Naive thymus-derived CD8-positive, alpha-beta T cell (primary cell): ENCODE measurements at regions not wholly inside any gene's neighbourhood (a gene's known extent, or its start where the extent isn't known, plus 50 kb on each side); places are given as distances from the start of the nearest gene placed in this dataset.
"Not testable (repeated sequence)": the region's sequence is repeated elsewhere in the genome, so short reads cannot be mapped to it uniquely, and the experiment has no call there.

Experiments
- ATAC-seq, 2 donors: fragments of 150-1000 bp; cut with Tn5 transposase in 1 of 2; sonication (Bioruptor Pico), chemical (Tn5 transposase) in 1 of 2; 1 replicate in 1 of 2; 2 replicates in 1 of 2; pipeline ENCODE4 v1.10.0; 2021; ENCODE audit warnings: mild to moderate bottlenecking in 2 of 2, moderate library complexity in 2 of 2
- POLR2A ChIA-PET: fragments of 350-600 bp; sonication (Branson Sonifier 250); formaldehyde crosslinking; loops from one replicate; lab custom pipeline; 2021; ENCODE audit warnings: antibody characterized with exemption; lab: Charles Lee
- DNase-seq, 10 donors: peaks; one replicate each; pipeline versions ENCODE4 v3.0.0 to v3.0.0-alpha.2; 2020 to 2022
- H3K27ac Mint-ChIP-seq, 10 donors: one replicate each; pipeline ENCODE4 v1.8.0; 2020 to 2022; ENCODE audit warnings: mild to moderate bottlenecking in 10 of 10, mixed read lengths in 10 of 10, moderate library complexity in 4 of 10, inconsistent platforms in 1 of 10
- H3K27me3 Mint-ChIP-seq, 5 donors: one replicate each; pipeline ENCODE4 v1.8.0; 2021 to 2022; ENCODE audit warnings: mixed read lengths in 5 of 5
- H3K36me3 Mint-ChIP-seq, 3 donors: one replicate each; pipeline ENCODE4 v1.8.0; 2020 to 2022; ENCODE audit warnings: mixed read lengths in 3 of 3, mild to moderate bottlenecking in 2 of 3, inconsistent platforms in 1 of 3
- H3K4me1 Mint-ChIP-seq, 4 donors: one replicate each; pipeline ENCODE4 v1.8.0; 2021 to 2022; ENCODE audit warnings: mixed read lengths in 4 of 4
- H3K4me3 Mint-ChIP-seq, 10 donors: one replicate each; pipeline ENCODE4 v1.8.0; 2020 to 2022; ENCODE audit warnings: mild to moderate bottlenecking in 10 of 10, mixed read lengths in 10 of 10, moderate library complexity in 6 of 10, inconsistent platforms in 1 of 10
- H3K9me3 Mint-ChIP-seq, 9 donors: one replicate each; pipeline ENCODE4 v1.8.0; 2020 to 2022; ENCODE audit warnings: mixed read lengths in 9 of 9, mild to moderate bottlenecking in 3 of 9, inconsistent platforms in 1 of 9, moderate library complexity in 1 of 9

DNA sequence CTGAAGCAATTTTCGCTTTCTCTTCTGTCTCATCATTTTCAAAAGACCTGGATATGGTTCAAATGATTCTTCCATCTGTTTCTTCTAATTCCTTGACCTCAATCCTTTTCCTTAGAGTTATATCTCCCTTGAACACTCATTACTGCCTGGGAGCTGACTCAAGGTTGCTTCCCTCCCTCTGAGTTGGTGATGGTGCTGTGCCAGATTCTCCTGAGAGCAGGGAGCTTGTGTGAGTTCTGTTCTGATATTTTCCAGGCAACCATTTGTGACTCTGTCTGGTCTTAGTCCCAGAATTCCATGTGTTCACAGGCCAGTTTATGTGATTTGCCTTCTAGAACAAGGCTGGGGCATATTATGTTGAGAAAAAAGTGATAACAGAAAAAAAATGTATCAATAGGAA, 505.1 kb upstream of the SYT1 start:
- ATAC-seq (no peak), DNase-seq (no peak)
- Mint-ChIP-seq H3K9me3 (peaks cover 0 to 7% (median 0%) of the 10 kb centered on the region in 9 donors), H3K27ac (no peak overlapping the region), H3K4me3 (no peak overlapping the region), H3K27me3 (no peaks in the 10 kb centered on the region), H3K4me1 (no peaks in the 10 kb centered on the region), H3K36me3 (no peaks in the 10 kb centered on the region)
- POLR2A ChIA-PET = no interaction called here

GRCh38 chr12:78361683-78362082, 502.9 kb upstream of the SYT1 start:
- Mint-ChIP-seq H3K4me3 (no peak overlapping the region), H3K36me3 (no peaks in the 10 kb centered on the region), H3K4me1 (no peaks in the 10 kb centered on the region), H3K27me3 (no peaks in the 10 kb centered on the region), H3K9me3 (peaks cover 0 to 18% (median 0%) of the 10 kb centered on the region in 9 donors), H3K27ac (no peak overlapping the region)
- ATAC-seq (no peak), DNase-seq (no peak)
- POLR2A ChIA-PET = no interaction called here

- H3K27ac Mint-ChIP-seq = no peak overlapping the region
- no peak overlapping the region for H3K4me3 Mint-ChIP-seq
- no peaks in the 10 kb centered on the region for H3K27me3 Mint-ChIP-seq
- no peaks in the 10 kb centered on the region for H3K36me3 Mint-ChIP-seq
- ATAC-seq = no peak
- no peak for DNase-seq
- POLR2A ChIA-PET = no interaction called here
- peaks cover 0 to 24% (median 8%) of the 10 kb centered on the region in 9 donors for H3K9me3 Mint-ChIP-seq
- no peaks in the 10 kb centered on the region for H3K4me1 Mint-ChIP-seq
These were observed 493.3 kb upstream of the SYT1 start for GRCh38 chr12:78371284-78371683.

- no peak for ATAC-seq
- Mint-ChIP-seq H3K4me3 (no peak overlapping the region), H3K9me3 (peaks cover 0 to 37% (median 19%) of the 10 kb centered on the region in 9 donors), H3K27me3 (no peaks in the 10 kb centered on the region), H3K4me1 (no peaks in the 10 kb centered on the region), H3K36me3 (peaks cover 0 to 11% (median 0%) of the 10 kb centered on the region in 3 donors), H3K27ac (no peak overlapping the region)
- DNase-seq = no peak
- POLR2A ChIA-PET = no interaction called here
These were observed 489.1 kb upstream of the SYT1 start for GRCh38 chr12:78375461-78375860.

DNA sequence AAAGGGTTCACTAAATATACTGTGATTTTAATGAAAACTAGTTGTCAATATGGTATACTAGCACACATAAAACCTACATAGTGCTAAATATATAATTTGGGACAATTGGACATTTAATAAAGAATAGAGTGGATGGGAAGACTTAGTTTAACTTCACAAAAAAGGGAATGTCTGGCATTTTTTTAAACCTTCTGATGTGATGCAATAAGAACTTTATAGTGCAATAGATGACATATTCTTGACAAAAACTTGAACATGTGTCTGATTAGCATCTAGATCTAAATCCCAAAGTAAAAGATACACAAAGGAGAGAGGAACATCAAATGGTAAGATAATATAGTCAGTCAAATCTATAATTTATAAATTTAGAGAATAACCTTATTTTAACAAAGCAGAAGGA, 488.3 kb upstream of the SYT1 start:
- Mint-ChIP-seq H3K4me3 (no peak overlapping the region), H3K36me3 (peaks cover 0 to 11% (median 0%) of the 10 kb centered on the region in 3 donors), H3K9me3 (peaks cover 0 to 34% (median 17%) of the 10 kb centered on the region in 9 donors), H3K27ac (no peak overlapping the region), H3K27me3 (no peaks in the 10 kb centered on the region), H3K4me1 (no peaks in the 10 kb centered on the region)
- ATAC-seq (no peak), DNase-seq (no peak)
- POLR2A ChIA-PET = no interaction called here

DNA sequence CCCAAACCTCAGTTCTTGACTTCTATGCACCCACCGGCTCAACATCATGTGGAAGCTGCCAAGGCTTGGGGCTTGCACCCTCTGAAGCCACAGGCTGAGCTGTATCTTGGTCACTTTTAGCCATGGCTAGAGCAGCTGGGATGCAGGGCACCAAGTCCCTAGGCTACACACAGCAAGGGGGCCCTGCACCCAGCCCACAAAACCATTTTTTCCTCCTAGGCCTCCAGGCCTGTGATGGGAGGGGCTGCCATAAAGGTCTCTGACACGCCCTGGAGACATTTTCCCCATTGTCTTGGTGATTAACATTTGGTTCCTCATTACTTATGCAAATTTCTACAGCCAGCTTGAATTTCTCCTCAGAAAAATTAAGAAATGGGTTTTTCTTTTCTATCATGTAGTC, 485.5 kb upstream of the SYT1 start:
- POLR2A ChIA-PET, DNase-seq, H3K27ac Mint-ChIP-seq, H3K4me1 Mint-ChIP-seq, H3K27me3 Mint-ChIP-seq, ATAC-seq, H3K4me3 Mint-ChIP-seq: not testable (repeated sequence)
- Mint-ChIP-seq H3K36me3 (peaks cover 0 to 11% (median 0%) of the 10 kb centered on the region in 3 donors), H3K9me3 (peaks cover 0 to 51% (median 21%) of the 10 kb centered on the region in 9 donors)

- Mint-ChIP-seq H3K9me3 (peaks cover 0 to 46% (median 17%) of the 10 kb centered on the region in 9 donors), H3K4me1 (no peaks in the 10 kb centered on the region), H3K27ac (no peak overlapping the region), H3K36me3 (peaks cover 0 to 11% (median 0%) of the 10 kb centered on the region in 3 donors), H3K4me3 (no peak overlapping the region), H3K27me3 (no peaks in the 10 kb centered on the region)
- ATAC-seq (no peak), DNase-seq (no peak)
- POLR2A ChIA-PET = no interaction called here
These were observed 481.2 kb upstream of the SYT1 start for GRCh38 chr12:78383414-78383813.

- no peak overlapping the region for H3K27ac Mint-ChIP-seq
- peaks cover 0 to 34% (median 7%) of the 10 kb centered on the region in 9 donors for H3K9me3 Mint-ChIP-seq
- no peaks in the 10 kb centered on the region for H3K27me3 Mint-ChIP-seq
- H3K4me1 Mint-ChIP-seq = no peaks in the 10 kb centered on the region
- no peak for DNase-seq
- POLR2A ChIA-PET = no interaction called here
- no peak overlapping the region for H3K4me3 Mint-ChIP-seq
- no peak for ATAC-seq
- peaks cover 0 to 8% (median 0%) of the 10 kb centered on the region in 3 donors for H3K36me3 Mint-ChIP-seq
These were observed 480.0 kb upstream of the SYT1 start for GRCh38 chr12:78384541-78384940.

- POLR2A ChIA-PET = no interaction called here
- ATAC-seq (no peak), DNase-seq (no peak)
- H3K4me1 Mint-ChIP-seq = no peaks in the 10 kb centered on the region
- peaks cover 0 to 27% (median 4%) of the 10 kb centered on the region in 9 donors for H3K9me3 Mint-ChIP-seq
- no peak overlapping the region for H3K4me3 Mint-ChIP-seq
- H3K27ac Mint-ChIP-seq = no peak overlapping the region
- no peaks in the 10 kb centered on the region for H3K36me3 Mint-ChIP-seq
- no peaks in the 10 kb centered on the region for H3K27me3 Mint-ChIP-seq
These were observed 479.0 kb upstream of the SYT1 start for GRCh38 chr12:78385541-78385940.

GRCh38 chr12:78386871-78387270, 477.7 kb upstream of the SYT1 start:
- H3K27me3 Mint-ChIP-seq = no peaks in the 10 kb centered on the region
- no peaks in the 10 kb centered on the region for H3K4me1 Mint-ChIP-seq
- H3K36me3 Mint-ChIP-seq = no peaks in the 10 kb centered on the region
- POLR2A ChIA-PET = no interaction called here
- no peak overlapping the region for H3K4me3 Mint-ChIP-seq
- no peak for ATAC-seq
- peaks cover 0 to 22% (median 4%) of the 10 kb centered on the region in 9 donors for H3K9me3 Mint-ChIP-seq
- no peak for DNase-seq
- no peak overlapping the region for H3K27ac Mint-ChIP-seq

GRCh38 chr12:78387721-78388120, 476.9 kb upstream of the SYT1 start:
- H3K27me3 Mint-ChIP-seq = no peaks in the 10 kb centered on the region
- peaks cover 0 to 21% (median 2%) of the 10 kb centered on the region in 9 donors for H3K9me3 Mint-ChIP-seq
- H3K36me3 Mint-ChIP-seq = no peaks in the 10 kb centered on the region
- POLR2A ChIA-PET = no interaction called here
- no peaks in the 10 kb centered on the region for H3K4me1 Mint-ChIP-seq
- H3K27ac Mint-ChIP-seq = no peak overlapping the region
- DNase-seq (no peak), ATAC-seq (no peak)
- no peak overlapping the region for H3K4me3 Mint-ChIP-seq

- H3K4me1 Mint-ChIP-seq = no peaks in the 10 kb centered on the region
- H3K36me3 Mint-ChIP-seq = no peaks in the 10 kb centered on the region
- no peak overlapping the region for H3K4me3 Mint-ChIP-seq
- DNase-seq (no peak), ATAC-seq (no peak)
- peaks cover 0 to 17% (median 2%) of the 10 kb centered on the region in 9 donors for H3K9me3 Mint-ChIP-seq
- no peaks in the 10 kb centered on the region for H3K27me3 Mint-ChIP-seq
- POLR2A ChIA-PET = no interaction called here
- H3K27ac Mint-ChIP-seq = no peak overlapping the region
These were observed 476.1 kb upstream of the SYT1 start for GRCh38 chr12:78388461-78388860.

GRCh38 chr12:78390920-78391319, 473.7 kb upstream of the SYT1 start:
- DNase-seq (no peak), ATAC-seq (no peak)
- peaks cover 0 to 7% (median 2%) of the 10 kb centered on the region in 9 donors for H3K9me3 Mint-ChIP-seq
- no peak overlapping the region for H3K27ac Mint-ChIP-seq
- H3K4me3 Mint-ChIP-seq = no peak overlapping the region
- H3K27me3 Mint-ChIP-seq = no peaks in the 10 kb centered on the region
- no peaks in the 10 kb centered on the region for H3K36me3 Mint-ChIP-seq
- POLR2A ChIA-PET = no interaction called here
- no peaks in the 10 kb centered on the region for H3K4me1 Mint-ChIP-seq

- POLR2A ChIA-PET = no interaction called here
- Mint-ChIP-seq H3K9me3 (peaks cover 0 to 4% (median 2%) of the 10 kb centered on the region in 9 donors), H3K27ac (no peak overlapping the region), H3K27me3 (no peaks in the 10 kb centered on the region), H3K4me3 (no peak overlapping the region), H3K4me1 (no peaks in the 10 kb centered on the region), H3K36me3 (no peaks in the 10 kb centered on the region)
- DNase-seq (no peak), ATAC-seq (no peak)
These were observed 471.7 kb upstream of the SYT1 start for GRCh38 chr12:78392918-78393317.
